Esophagus (tissue), 2 donors: ENCODE measurements at regions not wholly inside any gene's neighbourhood (a gene's known extent, or its start where the extent isn't known, plus 50 kb on each side); places are given as distances from the start of the nearest gene placed in this dataset.

Experiments used
- H3K27ac ChIP-seq, 2 donors: one replicate each; pipeline ENCODE4 v1.5.1; 2013; ENCODE audit warnings: low read depth in 2 of 2, mild to moderate bottlenecking in 2 of 2, inconsistent platforms in 1 of 2, low read length in 1 of 2, moderate library complexity in 1 of 2
- H3K27me3 ChIP-seq, 2 donors: one replicate each; pipeline ENCODE4 v1.6.1; 2013; ENCODE audit warnings: low read length in 2 of 2, control low read depth in 1 of 2, mild to moderate bottlenecking in 1 of 2; ENCODE audit not compliant: insufficient read depth in 2 of 2, control insufficient read depth in 1 of 2
- H3K36me3 ChIP-seq, 2 donors: one replicate each; pipeline ENCODE4 v1.6.1; 2013; ENCODE audit warnings: low read length in 1 of 2; ENCODE audit not compliant: control insufficient read depth in 2 of 2, insufficient read depth in 2 of 2
- H3K4me1 ChIP-seq, 2 donors: one replicate each; pipeline ENCODE4 v1.6.1; 2013; ENCODE audit warnings: low read length in 1 of 2; ENCODE audit not compliant: control insufficient read depth in 2 of 2, insufficient read depth in 2 of 2
- H3K4me3 ChIP-seq, 2 donors: one replicate each; pipeline ENCODE4 v1.5.1; 2013; ENCODE audit warnings: low read length in 2 of 2, mild to moderate bottlenecking in 2 of 2, low read depth in 1 of 2, moderate library complexity in 1 of 2
- H3K9me3 ChIP-seq, 2 donors: one replicate each; pipeline ENCODE4 v1.6.1; 2013; ENCODE audit warnings: mild to moderate bottlenecking in 2 of 2, low read depth in 1 of 2, low read length in 1 of 2, moderate library complexity in 1 of 2; ENCODE audit not compliant: control insufficient read depth in 2 of 2, insufficient read depth in 1 of 2
- WGBS, 2 donors: extraction: QIAGEN DNeasy Blood & Tissue Kit; methylation state at CpG; one replicate each; pipeline ENCODE4 v1.1.7; 2013; 5-methylcytosine and 5-hydroxymethylcytosine counted together
- donor health status: healthy with polysubstance abuse.
- donor health status: Bipolar disorder and iron deficiency.

DNA sequence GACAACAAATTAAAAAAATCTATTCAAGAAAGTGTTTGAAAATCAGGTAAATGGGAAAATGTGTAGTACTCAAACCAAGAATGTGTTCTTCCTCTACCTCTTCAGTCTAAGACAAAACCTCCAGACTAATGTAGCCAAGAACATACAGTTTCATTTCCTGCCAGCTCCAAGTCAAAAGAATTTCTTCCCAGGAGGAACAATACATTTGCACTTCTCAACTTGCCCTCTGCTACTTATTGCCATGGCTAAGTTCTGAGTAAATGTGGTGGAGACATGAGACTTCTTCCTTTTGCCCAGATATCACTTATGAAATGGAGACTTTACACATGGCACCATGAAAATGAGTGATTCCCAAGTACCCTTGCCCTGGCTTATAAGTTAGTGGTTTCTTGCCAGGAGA is 2112.2 kb upstream of the C9orf72 start:
- H3K36me3 ChIP-seq: no peaks in the 10 kb centered on the region
- H3K9me3 ChIP-seq: no peaks in the 10 kb centered on the region
- H3K27me3 ChIP-seq: no peaks in the 10 kb centered on the region
- no peak overlapping the region for H3K27ac ChIP-seq
- H3K4me1 ChIP-seq: no peaks in the 10 kb centered on the region
- H3K4me3 ChIP-seq: no peak overlapping the region

DNA sequence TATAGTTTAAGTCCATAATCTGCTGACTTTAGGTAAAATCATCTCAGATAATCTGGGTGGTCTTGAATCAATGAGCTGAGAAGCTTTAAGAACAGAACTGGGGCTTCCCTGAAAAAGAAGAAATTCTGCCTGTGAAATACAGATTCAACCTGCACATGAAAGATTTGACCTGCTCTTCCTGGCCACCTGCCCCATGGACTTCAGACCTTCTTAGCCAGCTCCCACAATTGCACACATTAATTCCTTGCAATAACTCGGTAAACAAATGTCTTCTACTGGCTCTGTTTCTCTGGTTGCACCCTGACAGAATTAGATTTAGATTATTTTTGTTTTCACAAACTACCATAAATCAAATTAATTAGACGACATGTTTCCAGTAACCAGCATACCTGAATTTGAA is 2117.9 kb upstream of the C9orf72 start:
- H3K27me3 ChIP-seq: no peaks in the 10 kb centered on the region

GRCh38 chr9:29691758-29692407 is 2118.6 kb upstream of the C9orf72 start:
- Histone ChIP-seq H3K9me3 (peaks cover 0 to 2% of the 10 kb centered on the region in 2 donors), H3K27me3 (no peaks in the 10 kb centered on the region), H3K4me3 (no peak overlapping the region), H3K36me3 (no peaks in the 10 kb centered on the region), H3K4me1 (no peaks in the 10 kb centered on the region), H3K27ac (no peak overlapping the region)
- 52 to 54% methylated on average over 7 of the region's 7 CpGs for WGBS, 2 donors

More for the DNA sequence above, 2117.9 kb upstream of the C9orf72 start:
- H3K4me1 ChIP-seq: no peaks in the 10 kb centered on the region
- H3K27ac ChIP-seq: no peak overlapping the region
- no peaks in the 10 kb centered on the region for H3K36me3 ChIP-seq
- H3K4me3 ChIP-seq: no peak overlapping the region
- 54 to 61% methylated on average over 2 of the region's 2 CpGs for WGBS, 2 donors
- peaks cover 0 to 2% of the 10 kb centered on the region in 2 donors for H3K9me3 ChIP-seq

DNA sequence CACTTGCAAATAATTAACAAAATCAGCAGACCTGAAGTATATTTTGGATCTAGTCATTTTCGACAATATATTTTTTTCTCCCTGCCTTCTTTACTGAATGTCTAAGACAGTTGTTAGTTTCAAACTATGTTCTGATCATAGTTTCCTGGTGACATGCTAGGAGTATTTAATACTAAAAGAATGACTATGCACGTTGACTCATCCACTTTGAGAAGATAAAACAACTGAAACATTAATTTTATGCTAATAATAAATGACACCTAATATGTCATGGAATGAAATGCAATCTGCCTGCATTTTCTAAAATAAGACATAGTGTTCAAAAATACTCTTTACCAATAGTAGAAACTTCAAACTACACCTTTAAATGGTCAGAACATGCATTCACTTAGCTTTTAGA is 2123.7 kb upstream of the C9orf72 start:
- Histone ChIP-seq H3K9me3 (no peaks in the 10 kb centered on the region), H3K4me3 (no peak overlapping the region), H3K27me3 (no peaks in the 10 kb centered on the region), H3K36me3 (no peaks in the 10 kb centered on the region), H3K4me1 (no peaks in the 10 kb centered on the region), H3K27ac (no peak overlapping the region)
- WGBS, 2 donors: 59 to 61% methylated on average over 2 of the region's 2 CpGs

- Histone ChIP-seq H3K36me3 (no peaks in the 10 kb centered on the region), H3K27ac (no peak overlapping the region), H3K4me1 (no peaks in the 10 kb centered on the region), H3K9me3 (no peaks in the 10 kb centered on the region), H3K27me3 (no peaks in the 10 kb centered on the region), H3K4me3 (no peak overlapping the region)
- 23 to 51% methylated on average over 1 of the region's 1 CpG for WGBS, 2 donors
Measured at GRCh38 chr9:29701559-29701958, 2128.3 kb upstream of the C9orf72 start.

DNA sequence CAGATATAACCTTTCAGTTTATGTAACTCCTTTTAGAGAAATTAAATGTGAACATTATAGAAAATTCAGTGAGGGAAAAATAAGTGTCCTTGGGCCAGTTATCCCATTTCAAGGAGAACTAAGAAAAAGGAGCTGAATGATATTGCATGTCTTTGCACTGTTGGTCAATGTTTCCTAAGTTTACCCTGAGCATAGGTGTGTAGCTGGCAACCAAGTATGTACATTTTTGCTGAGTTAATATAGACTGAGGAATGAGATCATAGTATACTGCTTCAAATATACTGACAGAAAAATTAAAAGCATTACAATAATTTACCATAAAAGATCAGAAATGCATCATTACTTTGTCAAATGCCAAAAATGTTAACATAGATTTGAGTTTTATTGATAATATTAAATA is 2128.7 kb upstream of the C9orf72 start:
- no peak overlapping the region for H3K27ac ChIP-seq
- no peaks in the 10 kb centered on the region for H3K27me3 ChIP-seq
- H3K4me1 ChIP-seq: no peaks in the 10 kb centered on the region
- H3K36me3 ChIP-seq: no peaks in the 10 kb centered on the region
- H3K9me3 ChIP-seq: no peaks in the 10 kb centered on the region
- no peak overlapping the region for H3K4me3 ChIP-seq

GRCh38 chr9:29714860-29715259 is 2141.6 kb upstream of the C9orf72 start:
- H3K4me1 ChIP-seq: no peaks in the 10 kb centered on the region
- H3K27me3 ChIP-seq: no peaks in the 10 kb centered on the region
- no peak overlapping the region for H3K4me3 ChIP-seq
- no peaks in the 10 kb centered on the region for H3K36me3 ChIP-seq
- H3K27ac ChIP-seq: no peak overlapping the region
- 41% methylated on average over 2 of the region's 2 CpGs for WGBS, 2 donors
- no peaks in the 10 kb centered on the region for H3K9me3 ChIP-seq

- Histone ChIP-seq H3K4me1 (no peaks in the 10 kb centered on the region), H3K4me3 (no peak overlapping the region), H3K9me3 (no peaks in the 10 kb centered on the region), H3K27ac (no peak overlapping the region), H3K36me3 (no peaks in the 10 kb centered on the region), H3K27me3 (no peaks in the 10 kb centered on the region)
- WGBS, 2 donors: 60 to 73% methylated on average over 2 of the region's 2 CpGs
Measured at GRCh38 chr9:29717631-29718030, 2144.3 kb upstream of the C9orf72 start.

- Histone ChIP-seq H3K27me3 (no peaks in the 10 kb centered on the region), H3K4me1 (no peaks in the 10 kb centered on the region), H3K4me3 (no peak overlapping the region), H3K27ac (no peak overlapping the region), H3K36me3 (no peaks in the 10 kb centered on the region), H3K9me3 (peaks cover 0 to 2% of the 10 kb centered on the region in 2 donors)
- 29 to 36% methylated on average over 1 of the region's 1 CpG for WGBS, 2 donors
Measured at GRCh38 chr9:29730163-29730562, 2156.9 kb upstream of the C9orf72 start.

DNA sequence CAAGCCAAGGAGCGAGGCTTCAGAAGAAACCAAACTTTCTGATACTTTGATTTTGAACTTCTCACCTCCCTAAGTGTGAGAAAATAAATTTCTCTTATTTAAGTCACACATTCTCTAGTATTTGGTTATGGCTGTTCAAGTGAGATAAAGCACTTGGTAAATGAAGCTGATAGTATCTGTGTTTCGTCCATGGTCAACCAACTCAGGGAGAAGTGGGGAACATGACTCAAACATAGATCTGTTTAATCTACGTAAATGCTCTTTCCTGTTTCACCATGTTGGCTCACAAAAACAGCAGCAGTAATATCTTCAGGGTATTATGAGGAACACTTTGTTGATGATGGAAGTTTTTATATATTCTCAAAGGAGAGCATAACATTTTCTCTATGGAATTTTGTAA is 2167.2 kb upstream of the C9orf72 start:
- H3K27me3 ChIP-seq: no peaks in the 10 kb centered on the region
- H3K36me3 ChIP-seq: no peaks in the 10 kb centered on the region
- no peaks in the 10 kb centered on the region for H3K9me3 ChIP-seq
- no peaks in the 10 kb centered on the region for H3K4me1 ChIP-seq
- 60 to 64% methylated on average over 3 of the region's 3 CpGs for WGBS, 2 donors
- H3K27ac ChIP-seq: no peak overlapping the region
- no peak overlapping the region for H3K4me3 ChIP-seq
